Endodermal cell (in vitro differentiated cells): ENCODE measurements at regions not wholly inside any gene's neighbourhood (a gene's known extent, or its start where the extent isn't known, plus 50 kb on each side); places are given as distances from the start of the nearest gene placed in this dataset.

Source experiments
- DNase-seq: peaks from one replicate; pipeline ENCODE4 v3.0.0-alpha.2; 2017
- H3K27ac ChIP-seq: 2 replicates; pipeline ENCODE4 v1.5.1; 2013; ENCODE audit warnings: mild to moderate bottlenecking, low read depth, low read length, moderate library complexity
- H3K27me3 ChIP-seq: 2 replicates; pipeline ENCODE4 v1.6.1; 2013; ENCODE audit warnings: mild to moderate bottlenecking, low read length, moderate library complexity; ENCODE audit not compliant: insufficient read depth, control insufficient read depth, poor library complexity, severe bottlenecking
- H3K36me3 ChIP-seq: 2 replicates; pipeline ENCODE4 v1.7.0; 2013; ENCODE audit warnings: mild to moderate bottlenecking, low read length, moderate library complexity; ENCODE audit not compliant: control insufficient read depth, insufficient read depth
- H3K4me1 ChIP-seq: one replicate; pipeline ENCODE4 v1.7.0; 2013; ENCODE audit warnings: low read length; ENCODE audit not compliant: control insufficient read depth, insufficient read depth
- H3K4me3 ChIP-seq: 2 replicates; pipeline ENCODE4 v1.5.1; 2013; ENCODE audit warnings: mild to moderate bottlenecking, low read length, moderate library complexity
- H3K9ac ChIP-seq: 2 replicates; pipeline ENCODE4 v1.6.1; 2013; ENCODE audit warnings: mild to moderate bottlenecking, low read length, moderate library complexity; ENCODE audit not compliant: poor library complexity, severe bottlenecking; ENCODE audit errors: extremely low read depth
- H3K9me3 ChIP-seq: 2 replicates; pipeline ENCODE4 v1.6.1; 2013; ENCODE audit warnings: mild to moderate bottlenecking, low read length, moderate library complexity; ENCODE audit not compliant: control insufficient read depth
- H3K27ac Mint-ChIP-seq: 2 replicates; pipeline ENCODE4 v1.8.0; 2020; ENCODE audit warnings: mixed read lengths
- H3K27me3 Mint-ChIP-seq: 2 replicates; pipeline ENCODE4 v1.8.0; 2021; ENCODE audit warnings: mild to moderate bottlenecking, mixed read lengths; ENCODE audit not compliant: insufficient read depth
- H3K36me3 Mint-ChIP-seq: 2 replicates; pipeline ENCODE4 v1.8.0; 2020; ENCODE audit warnings: low read depth, mixed read lengths
- H3K4me1 Mint-ChIP-seq: 2 replicates; pipeline ENCODE4 v1.8.0; 2020; ENCODE audit warnings: mixed read lengths
- H3K4me3 Mint-ChIP-seq: 2 replicates; pipeline ENCODE4 v1.8.0; 2020; ENCODE audit warnings: mild to moderate bottlenecking, moderate library complexity, mixed read lengths
- H3K9me3 Mint-ChIP-seq: 2 replicates; pipeline ENCODE4 v1.8.0; 2020; ENCODE audit warnings: mild to moderate bottlenecking, mixed read lengths
- CTCF ChIP-seq: fragments of 200-600 bp; sonication (generic); conservative IDR thresholded peaks from 2 replicates; pipeline ENCODE4 v1.5.0; 2021; ENCODE audit warnings: antibody characterized with exemption, mild to moderate bottlenecking
- WGBS, 2 experiments: methylation state at CpG; one replicate each; pipeline versions ENCODE4 v1.1.5 to v1.1.7; 2013; ENCODE audit warnings: missing lambda C conversion rate in 2 of 2, mixed read lengths in 1 of 2; ENCODE audit not compliant: insufficient coverage in 1 of 2, insufficient read length in 1 of 2; 5-methylcytosine and 5-hydroxymethylcytosine counted together

- TF ChIP-seq CTCF = no peak
- WGBS, 2 experiments = 91 to 97% methylated on average over 5 to 7 of the region's 7 CpGs
- Histone ChIP-seq H3K27me3 (no peaks in the 10 kb centered on the region), H3K27ac (no peak overlapping the region), H3K4me1 (no peaks in the 10 kb centered on the region), H3K36me3 (no peaks in the 10 kb centered on the region), H3K4me3 (no peak overlapping the region), H3K9me3 (no peaks in the 10 kb centered on the region), H3K9ac (no peak overlapping the region)
- no peak overlapping the region for H3K4me3 Mint-ChIP-seq
- no peak for DNase-seq
- H3K36me3 Mint-ChIP-seq = no peaks in the 10 kb centered on the region
- no peaks in the 10 kb centered on the region for H3K4me1 Mint-ChIP-seq
- no peaks in the 10 kb centered on the region for H3K9me3 Mint-ChIP-seq
- H3K27ac Mint-ChIP-seq = no peak overlapping the region
- peaks cover 4% of the 10 kb centered on the region for H3K27me3 Mint-ChIP-seq
Measured at GRCh38 chr10:44779511-44779910, 131.6 kb upstream of the TMEM72 start.

GRCh38 chr10:44780426-44780825 is 130.7 kb upstream of the TMEM72 start:
- no peaks in the 10 kb centered on the region for H3K27me3 ChIP-seq
- H3K4me3 Mint-ChIP-seq = no peak overlapping the region
- no peaks in the 10 kb centered on the region for H3K36me3 Mint-ChIP-seq
- no peaks in the 10 kb centered on the region for H3K4me1 ChIP-seq
- no peak overlapping the region for H3K4me3 ChIP-seq
- no peaks in the 10 kb centered on the region for H3K9me3 ChIP-seq
- no peaks in the 10 kb centered on the region for H3K36me3 ChIP-seq
- H3K9me3 Mint-ChIP-seq = no peaks in the 10 kb centered on the region
- no peak overlapping the region for H3K9ac ChIP-seq
- WGBS, 2 experiments = 91% methylated on average over 2 of the region's 2 CpGs; no CpG with 5 or more reads in 1 of the 2 experiments
- no peak for TF ChIP-seq CTCF
- no peak overlapping the region for H3K27ac Mint-ChIP-seq
- H3K27ac ChIP-seq = no peak overlapping the region
- no peak for DNase-seq
- H3K4me1 Mint-ChIP-seq = no peaks in the 10 kb centered on the region
- H3K27me3 Mint-ChIP-seq = peaks cover 4% of the 10 kb centered on the region

GRCh38 chr10:44781131-44781530 is 130.0 kb upstream of the TMEM72 start:
- no peak for DNase-seq
- H3K36me3 ChIP-seq = no peaks in the 10 kb centered on the region
- H3K4me3 Mint-ChIP-seq = no peak overlapping the region
- no peak overlapping the region for H3K27ac ChIP-seq
- H3K27ac Mint-ChIP-seq = no peak overlapping the region
- H3K4me1 Mint-ChIP-seq = no peaks in the 10 kb centered on the region
- no peaks in the 10 kb centered on the region for H3K27me3 ChIP-seq
- H3K9me3 ChIP-seq = no peaks in the 10 kb centered on the region
- TF ChIP-seq CTCF = no peak
- peaks cover 4% of the 10 kb centered on the region for H3K27me3 Mint-ChIP-seq
- H3K4me1 ChIP-seq = no peaks in the 10 kb centered on the region
- no peaks in the 10 kb centered on the region for H3K9me3 Mint-ChIP-seq
- H3K4me3 ChIP-seq = no peak overlapping the region
- no peaks in the 10 kb centered on the region for H3K36me3 Mint-ChIP-seq
- H3K9ac ChIP-seq = no peak overlapping the region
